ENCODE measurements at regions not wholly inside any gene's neighbourhood (a gene's known extent, or its start where the extent isn't known, plus 50 kb on each side); places are given as distances from the start of the nearest gene placed in this dataset.

DNA sequence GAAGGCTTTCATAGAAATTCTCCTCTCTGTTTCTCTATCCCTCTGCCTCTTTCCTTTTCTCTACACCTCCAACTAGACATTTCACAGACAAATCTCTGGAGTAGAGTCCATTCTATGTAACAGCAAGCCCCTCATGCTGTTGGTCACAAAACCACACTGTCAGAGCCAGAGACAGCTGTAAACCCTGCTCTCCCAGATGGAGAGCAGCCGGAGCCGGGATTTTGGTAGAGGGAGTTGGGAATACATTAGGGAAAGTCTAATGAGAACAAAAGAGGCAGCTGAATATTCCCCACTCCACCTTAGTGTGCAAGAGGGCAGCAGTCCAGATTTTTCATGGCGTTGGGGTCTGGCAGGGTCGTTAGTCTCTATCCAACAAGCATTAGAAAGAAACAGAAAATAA, 68.3 kb upstream of the EDN1 start:
- Mint-ChIP-seq H3K4me1 (no peaks in the 10 kb centered on the region), H3K27ac (no peak overlapping the region), H3K4me3 (no peak overlapping the region), H3K9me3 (no peaks in the 10 kb centered on the region), H3K27me3 (ENCODE audit: low read depth) (no peaks in the 10 kb centered on the region), H3K36me3 (ENCODE audit: low read depth) (no peaks in the 10 kb centered on the region)
- TF ChIP-seq, protein P1, sequence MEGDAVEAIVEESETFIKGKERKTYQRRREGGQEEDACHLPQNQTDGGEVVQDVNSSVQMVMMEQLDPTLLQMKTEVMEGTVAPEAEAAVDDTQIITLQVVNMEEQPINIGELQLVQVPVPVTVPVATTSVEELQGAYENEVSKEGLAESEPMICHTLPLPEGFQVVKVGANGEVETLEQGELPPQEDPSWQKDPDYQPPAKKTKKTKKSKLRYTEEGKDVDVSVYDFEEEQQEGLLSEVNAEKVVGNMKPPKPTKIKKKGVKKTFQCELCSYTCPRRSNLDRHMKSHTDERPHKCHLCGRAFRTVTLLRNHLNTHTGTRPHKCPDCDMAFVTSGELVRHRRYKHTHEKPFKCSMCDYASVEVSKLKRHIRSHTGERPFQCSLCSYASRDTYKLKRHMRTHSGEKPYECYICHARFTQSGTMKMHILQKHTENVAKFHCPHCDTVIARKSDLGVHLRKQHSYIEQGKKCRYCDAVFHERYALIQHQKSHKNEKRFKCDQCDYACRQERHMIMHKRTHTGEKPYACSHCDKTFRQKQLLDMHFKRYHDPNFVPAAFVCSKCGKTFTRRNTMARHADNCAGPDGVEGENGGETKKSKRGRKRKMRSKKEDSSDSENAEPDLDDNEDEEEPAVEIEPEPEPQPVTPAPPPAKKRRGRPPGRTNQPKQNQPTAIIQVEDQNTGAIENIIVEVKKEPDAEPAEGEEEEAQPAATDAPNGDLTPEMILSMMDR (IDR thresholded peaks at IDR 0.05; ENCODE audit: unreplicated experiment in 3 of 3), result no peak

DNA sequence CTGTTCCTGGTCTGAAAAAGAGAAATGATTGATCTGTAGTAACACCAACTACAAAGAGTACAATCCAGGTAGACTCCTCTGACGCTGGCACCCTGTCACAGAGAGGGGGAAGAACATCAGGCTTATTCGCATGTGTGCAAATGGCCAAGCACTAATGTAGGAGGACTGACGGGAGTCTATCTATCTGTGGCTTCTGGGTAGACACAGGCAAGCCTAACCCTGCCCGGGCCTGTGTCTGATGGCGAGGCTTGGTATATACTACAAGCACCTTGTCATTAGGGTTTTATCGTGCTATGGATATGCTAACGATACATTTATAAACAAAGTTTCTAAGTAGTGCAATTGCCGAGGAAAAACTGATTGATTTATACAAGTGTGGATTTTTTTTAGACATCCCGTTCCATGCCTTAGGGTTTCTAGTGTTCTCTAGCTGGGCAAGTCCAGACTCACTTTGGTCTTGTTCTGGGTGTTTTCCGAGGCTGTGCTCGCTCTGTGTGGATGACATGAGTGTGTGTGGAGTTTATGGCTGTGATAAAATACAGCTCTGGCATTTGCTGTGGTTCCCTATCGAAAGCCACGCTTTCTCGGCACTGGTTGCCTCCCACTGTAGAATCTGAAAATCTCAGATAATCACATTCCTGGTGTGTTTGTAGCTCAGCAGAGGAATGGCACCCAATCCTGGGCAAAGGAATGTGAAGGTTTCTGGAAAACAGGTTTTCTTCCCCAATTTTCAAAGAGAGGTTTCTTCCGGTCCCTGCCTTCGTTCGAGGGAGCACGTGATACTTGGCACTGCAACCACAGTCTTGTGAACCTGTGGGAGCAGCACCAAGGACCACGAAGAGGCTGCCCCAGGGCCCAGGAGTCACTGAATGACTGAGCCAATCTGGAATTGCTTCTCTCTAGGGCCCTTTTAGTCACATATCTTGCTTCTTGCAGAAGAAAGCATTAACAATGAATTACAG, 67.5 kb upstream of the EDN1 start:
- H3K27me3 Mint-ChIP-seq (ENCODE audit: low read depth), result no peaks in the 10 kb centered on the region
- H3K4me3 Mint-ChIP-seq, result no peak overlapping the region
- TF ChIP-seq, protein P1 (IDR thresholded peaks at IDR 0.05; ENCODE audit: unreplicated experiment in 3 of 3), result no peak
- no peak overlapping the region for H3K27ac Mint-ChIP-seq
- H3K9me3 Mint-ChIP-seq, result no peaks in the 10 kb centered on the region
- H3K4me1 Mint-ChIP-seq, result no peaks in the 10 kb centered on the region
- no peaks in the 10 kb centered on the region for H3K36me3 Mint-ChIP-seq (ENCODE audit: low read depth)

DNA sequence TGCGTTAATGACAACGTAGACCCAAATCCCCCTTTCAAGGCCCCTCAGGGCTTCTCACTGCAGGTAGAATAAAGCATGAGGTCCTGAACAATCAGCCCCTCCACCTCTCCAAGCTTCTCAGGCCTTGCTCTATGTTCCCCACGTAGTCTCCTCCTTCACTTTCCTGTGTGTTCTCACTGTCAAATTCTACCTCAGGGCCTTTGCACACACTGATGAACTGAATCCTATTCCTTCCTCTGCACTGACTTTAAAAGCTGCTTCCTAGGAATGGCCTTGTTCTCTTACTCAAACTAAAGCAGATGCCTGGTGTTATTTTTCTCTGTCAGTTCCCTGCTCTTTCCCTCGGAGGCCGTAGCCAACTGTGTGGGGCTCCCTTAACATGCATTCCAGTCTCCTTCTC, 66.8 kb upstream of the EDN1 start:
- H3K27me3 Mint-ChIP-seq (ENCODE audit: low read depth), result no peaks in the 10 kb centered on the region
- H3K4me1 Mint-ChIP-seq, result no peaks in the 10 kb centered on the region
- H3K36me3 Mint-ChIP-seq (ENCODE audit: low read depth), result no peaks in the 10 kb centered on the region
- H3K27ac Mint-ChIP-seq, result no peak overlapping the region
- H3K4me3 Mint-ChIP-seq, result no peak overlapping the region
- TF ChIP-seq, protein P1 (IDR thresholded peaks at IDR 0.05; ENCODE audit: unreplicated experiment in 3 of 3), result no peak
- no peaks in the 10 kb centered on the region for H3K9me3 Mint-ChIP-seq

DNA sequence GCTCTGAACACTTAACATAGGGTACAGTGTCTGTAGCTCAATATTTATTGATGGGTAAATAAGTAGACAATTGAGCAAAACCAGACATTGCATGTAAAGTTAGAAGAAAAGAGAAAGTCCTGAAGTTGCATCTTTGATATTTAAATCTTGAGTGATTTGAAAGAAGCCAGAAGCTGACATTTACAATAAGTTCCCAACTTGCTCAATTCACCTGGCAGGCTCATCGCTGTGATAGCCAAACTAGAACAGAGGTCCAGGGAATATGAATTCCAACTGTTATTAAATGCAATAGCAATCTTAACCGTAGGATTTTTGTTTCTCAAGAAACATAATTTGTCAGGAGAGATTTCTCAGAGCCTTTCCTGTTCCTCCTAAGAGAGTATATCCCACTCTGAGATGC, 65.9 kb upstream of the EDN1 start:
- Mint-ChIP-seq H3K4me3 (no peak overlapping the region), H3K4me1 (no peaks in the 10 kb centered on the region), H3K27me3 (ENCODE audit: low read depth) (no peaks in the 10 kb centered on the region), H3K9me3 (no peaks in the 10 kb centered on the region), H3K36me3 (ENCODE audit: low read depth) (no peaks in the 10 kb centered on the region), H3K27ac (no peak overlapping the region)
- TF ChIP-seq, protein P1 (IDR thresholded peaks at IDR 0.05; ENCODE audit: unreplicated experiment in 3 of 3), result no peak

DNA sequence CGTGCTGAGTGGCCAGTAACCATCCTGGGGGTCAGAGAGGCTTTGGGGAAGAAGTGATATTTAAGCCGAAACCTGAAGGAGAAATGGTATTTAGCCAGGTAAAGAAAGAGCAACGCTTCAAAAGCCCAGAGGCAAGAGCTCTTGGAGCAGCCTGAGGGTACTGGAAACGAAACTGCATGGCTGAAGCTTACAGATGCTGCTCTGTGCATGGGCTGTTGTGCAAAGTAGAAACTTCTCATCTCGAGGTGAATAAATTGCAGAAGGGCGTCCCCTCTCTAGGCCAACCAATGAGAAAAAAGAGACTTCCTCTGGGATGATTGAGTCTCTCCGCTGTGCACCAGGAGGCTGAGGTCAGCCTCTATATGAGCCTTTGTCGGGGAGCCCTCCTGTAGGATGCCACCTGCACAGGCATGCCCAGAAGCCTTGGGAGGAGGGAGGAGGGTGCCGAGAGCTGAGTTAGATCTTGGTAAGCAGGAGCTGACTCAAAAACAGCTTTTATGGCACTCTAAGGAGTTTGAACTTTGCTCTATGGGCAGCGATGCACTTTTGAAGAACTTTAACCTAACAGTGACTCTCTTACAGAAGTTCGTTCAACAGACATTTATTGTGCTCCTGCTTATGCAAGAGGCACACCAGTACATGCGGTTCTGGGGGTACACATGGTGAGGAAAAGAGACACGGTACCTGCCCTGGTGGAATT, 61.6 kb upstream of the EDN1 start:
- Mint-ChIP-seq H3K27me3 (ENCODE audit: low read depth) (no peaks in the 10 kb centered on the region), H3K27ac (no peak overlapping the region), H3K4me3 (no peak overlapping the region), H3K4me1 (no peaks in the 10 kb centered on the region), H3K36me3 (ENCODE audit: low read depth) (no peaks in the 10 kb centered on the region), H3K9me3 (no peaks in the 10 kb centered on the region)
- TF ChIP-seq, protein P1 (IDR thresholded peaks at IDR 0.05; ENCODE audit: unreplicated experiment in 3 of 3), result no peak
